NT2/D1 (cell line): ENCODE measurements at regions not wholly inside any gene's neighbourhood (a gene's known extent, or its start where the extent isn't known, plus 50 kb on each side); places are given as distances from the start of the nearest gene placed in this dataset.

Experiments used
- DNase-seq: peaks from one replicate; pipeline ENCODE4 v3.0.0-alpha.2; 2011; ENCODE audit warnings: low read depth, low spot score
- H3K27me3 ChIP-seq: 2 replicates; pipeline ENCODE4 v1.6.0; 2011; ENCODE audit warnings: mild to moderate bottlenecking; ENCODE audit not compliant: insufficient read length, insufficient read depth
- H3K36me3 ChIP-seq: 2 replicates; pipeline ENCODE4 v1.6.1; 2011; ENCODE audit warnings: mild to moderate bottlenecking, low read length, mixed read lengths; ENCODE audit not compliant: insufficient read depth, insufficient read length
- H3K4me1 ChIP-seq: 2 replicates; pipeline ENCODE4 v1.5.1; 2011; ENCODE audit not compliant: insufficient read depth, insufficient read length
- H3K4me3 ChIP-seq: 2 replicates; pipeline ENCODE4 v1.5.1; 2011; ENCODE audit warnings: low read depth; ENCODE audit not compliant: insufficient read length
- H3K9ac ChIP-seq: 2 replicates; pipeline ENCODE4 v1.6.0; 2011; ENCODE audit warnings: low read depth; ENCODE audit not compliant: insufficient read length
- H3K9me3 ChIP-seq: 2 replicates; pipeline ENCODE4 v1.5.1; 2011; ENCODE audit warnings: mild to moderate bottlenecking, low read length; ENCODE audit not compliant: insufficient read depth
- SUZ12 ChIP-seq: IDR thresholded peaks from 2 replicates; pipeline ENCODE4 v1.6.1; 2011; ENCODE audit not compliant: insufficient read length, insufficient read depth; ENCODE audit errors: extremely low read depth
- YY1 ChIP-seq: IDR thresholded peaks from 2 replicates; pipeline ENCODE4 v1.6.1; 2011; ENCODE audit not compliant: insufficient read length, insufficient read depth
- ZNF274 ChIP-seq: IDR thresholded peaks from 2 replicates; pipeline ENCODE4 v1.6.1; 2011; ENCODE audit warnings: mild to moderate bottlenecking, low read depth, low read length

DNA sequence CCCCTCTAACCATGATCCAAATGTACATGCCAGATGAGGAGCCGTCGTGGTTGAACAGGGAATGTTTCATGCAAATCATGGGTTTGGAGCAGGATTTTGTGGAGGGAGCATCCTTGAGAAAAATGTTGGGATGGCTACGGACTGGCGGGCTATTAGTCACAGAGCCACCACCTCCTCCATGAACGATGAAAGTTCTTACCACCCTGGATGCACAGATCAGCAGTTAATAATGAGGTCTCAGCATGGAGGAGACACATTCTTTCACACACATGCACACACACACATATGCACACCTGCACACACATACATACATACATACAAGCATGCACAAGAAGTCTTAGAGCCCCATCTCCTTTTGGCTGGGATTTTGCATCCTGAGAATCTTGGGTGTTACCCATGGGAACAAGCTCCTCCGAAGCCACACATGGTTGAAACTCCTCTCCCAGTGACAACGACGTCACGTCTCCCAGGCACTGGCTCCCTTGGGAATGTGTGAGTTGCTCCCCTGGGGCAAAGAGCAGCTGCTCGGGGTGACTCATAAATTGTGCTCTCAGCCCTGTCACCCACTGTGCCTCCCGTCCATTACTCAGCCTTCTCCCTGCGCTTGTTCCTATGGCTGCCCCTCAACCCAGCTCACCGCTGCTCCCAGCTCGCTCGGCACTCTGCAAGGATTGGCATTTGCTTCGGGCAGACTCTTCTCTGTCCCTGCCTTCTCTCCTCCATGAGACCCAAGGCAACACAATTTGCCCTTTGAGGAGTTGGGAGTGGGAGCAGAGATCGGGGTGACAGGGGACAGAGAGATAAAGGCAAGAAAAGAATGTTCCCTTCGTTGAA, 344.6 kb downstream of the SOX9 start:
- H3K27me3 ChIP-seq = no peaks in the 10 kb centered on the region
- peaks cover 7% of the 10 kb centered on the region; the same call in 1 of the 2 replicates for H3K9me3 ChIP-seq
- H3K36me3 ChIP-seq = no peaks in the 10 kb centered on the region
- no peak overlapping the region for H3K4me3 ChIP-seq
- DNase-seq = no peak
- H3K9ac ChIP-seq = peak overlapping the region; percentile 14
- H3K4me1 ChIP-seq = peaks cover 13% of the 10 kb centered on the region
- TF ChIP-seq ZNF274 (no peak), YY1 (no peak), SUZ12 (no peak)

DNA sequence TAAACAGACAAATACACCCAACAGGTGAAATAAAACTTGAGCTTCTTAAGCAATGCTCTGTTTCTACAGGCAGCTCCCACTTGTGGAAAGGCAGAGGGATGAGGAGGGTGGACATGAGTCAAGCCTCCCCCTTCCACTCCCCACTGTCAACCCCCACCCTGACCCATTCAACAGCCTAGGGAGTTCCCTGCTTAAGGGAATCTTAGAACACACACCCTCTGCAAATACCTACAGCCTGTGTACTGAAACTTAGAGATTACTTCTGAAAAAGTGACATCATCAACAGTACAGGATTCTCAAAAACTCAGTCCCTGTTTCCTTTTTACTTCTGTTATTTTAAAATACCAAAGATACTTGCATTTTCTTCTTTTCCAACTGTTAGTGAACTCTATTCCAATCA, 345.4 kb downstream of the SOX9 start:
- no peak overlapping the region for H3K4me3 ChIP-seq
- no peaks in the 10 kb centered on the region for H3K36me3 ChIP-seq

DNA sequence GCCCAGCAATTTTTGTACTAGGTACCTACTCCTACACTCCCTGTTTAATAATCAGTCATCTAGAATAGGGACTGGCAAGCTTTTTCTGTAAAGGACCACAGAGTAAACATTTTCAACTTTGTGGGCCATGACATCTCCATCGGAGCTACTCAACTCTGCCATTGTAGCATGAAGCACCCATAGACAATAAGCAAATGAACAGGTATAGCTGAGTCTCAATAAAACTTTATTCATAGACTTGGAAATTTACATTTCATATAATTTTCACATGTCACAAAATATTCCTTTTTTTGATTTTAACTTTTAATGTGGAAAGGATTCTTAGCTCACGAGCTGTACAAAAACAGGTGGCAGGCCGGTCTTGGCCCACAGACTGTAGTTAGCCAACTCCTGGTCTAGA, 345.8 kb downstream of the SOX9 start:
- H3K9ac ChIP-seq = no peak overlapping the region
- H3K36me3 ChIP-seq = no peaks in the 10 kb centered on the region
- H3K4me1 ChIP-seq = peaks cover 13% of the 10 kb centered on the region
- no peaks in the 10 kb centered on the region for H3K27me3 ChIP-seq
- H3K9me3 ChIP-seq = peaks cover 7% of the 10 kb centered on the region; the same call in 1 of the 2 replicates
- TF ChIP-seq ZNF274 (no peak), YY1 (no peak), SUZ12 (no peak)
- DNase-seq = no peak
- no peak overlapping the region for H3K4me3 ChIP-seq

More for the DNA sequence above, 345.4 kb downstream of the SOX9 start:
- H3K9ac ChIP-seq = no peak overlapping the region
- H3K9me3 ChIP-seq = peaks cover 7% of the 10 kb centered on the region; the same call in 1 of the 2 replicates
- no peaks in the 10 kb centered on the region for H3K27me3 ChIP-seq
- H3K4me1 ChIP-seq = peaks cover 13% of the 10 kb centered on the region
- DNase-seq = no peak
- TF ChIP-seq ZNF274 (no peak), SUZ12 (no peak), YY1 (no peak)

DNA sequence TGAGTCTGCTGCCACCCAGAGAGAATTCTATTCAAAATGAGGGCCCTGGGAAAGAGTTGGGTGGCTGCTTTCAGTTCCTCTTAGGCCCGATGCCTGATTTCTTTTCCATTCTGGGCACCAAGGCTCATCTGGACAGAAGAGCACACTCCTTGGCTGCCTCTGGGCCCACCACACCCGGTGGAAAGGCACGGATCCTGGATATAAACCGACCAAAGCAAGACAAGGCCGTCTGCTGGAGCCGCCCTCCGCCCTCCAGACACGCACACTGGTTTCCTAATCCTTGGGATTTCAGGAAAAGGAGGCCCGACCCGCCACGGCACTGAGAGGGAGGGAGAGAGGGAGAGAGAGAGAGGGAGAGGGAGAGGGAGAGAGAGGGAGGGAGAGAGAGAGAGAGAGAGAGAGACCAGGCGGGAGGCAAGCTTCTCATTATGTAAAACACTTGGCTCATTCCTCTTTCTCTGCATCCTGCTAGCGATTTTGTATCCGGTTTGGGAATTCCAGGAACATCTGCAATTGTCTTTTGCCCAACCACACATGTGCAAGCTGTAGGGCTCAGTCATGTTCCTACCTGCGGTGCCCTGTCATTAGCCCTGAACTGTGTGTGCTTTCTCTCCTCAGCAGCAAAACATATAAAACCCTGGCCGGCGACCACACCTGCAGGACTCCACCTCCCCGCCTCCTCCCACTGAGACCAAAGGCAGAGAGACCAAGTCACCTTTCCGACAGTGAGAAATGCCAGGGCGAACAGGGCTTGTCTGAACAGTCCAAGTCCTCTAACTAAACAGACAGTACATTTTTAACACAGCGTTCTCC, 347.2 kb downstream of the SOX9 start:
- Histone ChIP-seq H3K4me3 (no peak overlapping the region), H3K9ac (peak overlapping the region; percentile 34), H3K9me3 (peaks cover 7% of the 10 kb centered on the region; the same call in 1 of the 2 replicates), H3K4me1 (peaks cover 16% of the 10 kb centered on the region), H3K27me3 (no peaks in the 10 kb centered on the region), H3K36me3 (no peaks in the 10 kb centered on the region)
- no peak for TF ChIP-seq YY1
- no peak for TF ChIP-seq SUZ12
- no peak for TF ChIP-seq ZNF274
- no peak for DNase-seq

DNA sequence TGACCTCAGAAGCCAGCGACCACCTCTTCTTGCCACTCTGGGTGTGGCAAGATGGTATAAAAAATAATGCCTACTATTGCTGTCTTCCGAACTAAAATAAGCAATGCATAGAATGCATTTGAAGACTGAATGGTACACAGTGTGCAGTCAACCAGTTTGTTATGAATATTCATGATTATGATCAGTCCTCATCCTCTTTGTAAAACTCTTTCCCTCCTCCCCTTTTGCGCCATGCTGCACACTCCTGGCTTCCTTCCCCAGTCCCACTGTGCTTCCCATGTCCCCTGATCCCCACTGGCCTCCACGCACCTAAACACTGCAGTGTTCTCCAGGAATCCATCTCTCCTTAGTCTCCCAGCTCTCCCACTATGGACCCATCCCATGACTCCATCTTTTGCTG, 348.0 kb downstream of the SOX9 start:
- Histone ChIP-seq H3K36me3 (no peaks in the 10 kb centered on the region), H3K4me3 (no peak overlapping the region), H3K9ac (no peak overlapping the region), H3K27me3 (no peaks in the 10 kb centered on the region), H3K9me3 (0 out of 2 replicates have a peak, but pooled peaks cover under 1% of the 10 kb centered on the region), H3K4me1 (peaks cover 16% of the 10 kb centered on the region)
- TF ChIP-seq ZNF274 (no peak), YY1 (no peak), SUZ12 (no peak)
- DNase-seq = no peak

DNA sequence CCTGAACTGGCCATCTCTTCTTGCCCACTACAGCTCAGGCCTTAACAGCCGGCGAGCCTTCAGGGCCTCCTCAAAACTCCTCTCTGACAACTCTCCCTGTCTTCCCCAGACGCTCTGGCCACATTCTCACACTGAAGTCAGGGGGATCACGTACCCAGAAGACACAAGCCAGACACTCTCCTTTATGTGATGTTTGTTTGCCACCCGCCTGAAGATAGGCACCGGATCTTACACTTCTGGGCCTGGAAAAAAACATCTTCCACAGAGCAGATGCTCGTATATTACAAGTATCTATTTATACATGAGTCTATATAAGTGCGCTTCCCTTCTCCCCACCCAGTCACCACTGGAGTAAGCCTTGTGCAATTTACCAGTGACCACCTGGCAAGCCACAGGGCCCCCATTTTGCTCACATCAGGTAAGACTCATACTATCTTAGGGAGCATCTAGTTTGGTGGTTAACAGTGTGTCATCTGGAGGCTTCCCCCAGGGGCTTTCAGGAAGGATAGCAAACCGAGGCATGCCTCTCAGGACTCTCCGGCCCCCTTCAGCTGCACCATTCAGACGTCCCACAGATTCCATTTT, 349.4 kb downstream of the SOX9 start:
- Histone ChIP-seq H3K4me1 (peaks cover 16% of the 10 kb centered on the region), H3K4me3 (no peak overlapping the region), H3K9ac (no peak overlapping the region), H3K36me3 (no peaks in the 10 kb centered on the region), H3K27me3 (no peaks in the 10 kb centered on the region), H3K9me3 (no peaks in the 10 kb centered on the region)
- DNase-seq = no peak
- TF ChIP-seq SUZ12 (no peak), ZNF274 (no peak), YY1 (no peak)

DNA sequence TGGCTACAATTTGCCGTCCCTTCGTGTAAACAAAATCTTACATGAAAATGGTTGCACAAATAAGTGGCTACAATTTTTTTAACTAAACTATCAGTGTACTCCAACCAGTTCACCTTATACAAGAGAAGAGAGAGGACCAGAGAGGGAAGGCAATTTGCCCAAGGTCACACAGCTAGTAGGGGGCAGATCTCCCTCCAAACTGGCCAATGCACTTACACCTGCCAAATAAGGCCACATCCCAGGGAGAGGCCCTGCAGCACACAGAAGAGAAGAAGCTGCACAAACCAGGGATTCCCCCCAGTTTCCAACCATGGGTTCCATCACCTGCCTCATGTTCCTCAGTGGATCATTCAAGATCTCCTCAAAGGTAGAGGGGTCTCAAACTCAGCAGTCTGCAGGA, 349.9 kb downstream of the SOX9 start:
- Histone ChIP-seq H3K4me3 (no peak overlapping the region), H3K36me3 (no peaks in the 10 kb centered on the region), H3K9ac (no peak overlapping the region), H3K9me3 (no peaks in the 10 kb centered on the region), H3K4me1 (peaks cover 14% of the 10 kb centered on the region), H3K27me3 (no peaks in the 10 kb centered on the region)
- DNase-seq = no peak
- TF ChIP-seq SUZ12 (no peak), ZNF274 (no peak), YY1 (no peak)
